ENCODE measurements at regions not wholly inside any gene's neighbourhood (a gene's known extent, or its start where the extent isn't known, plus 50 kb on each side); places are given as distances from the start of the nearest gene placed in this dataset.

DNA sequence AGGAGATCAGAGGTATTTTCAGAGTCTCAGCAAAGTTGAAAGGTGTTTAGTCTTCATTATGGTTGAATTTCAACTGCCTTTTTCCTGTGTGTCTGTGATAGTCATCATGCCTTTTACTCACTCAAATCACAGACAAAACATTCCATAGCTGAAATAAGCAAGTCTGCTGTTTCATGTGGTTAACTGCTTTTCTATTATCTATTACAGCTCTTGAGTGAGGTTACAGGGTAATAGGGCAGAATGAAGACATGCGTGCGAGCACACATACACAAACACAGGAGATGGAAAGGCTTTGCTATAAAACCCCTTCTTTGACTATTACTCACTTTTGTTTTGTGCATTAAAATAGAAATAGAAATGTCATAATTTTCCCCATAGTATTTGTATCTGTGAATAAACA is 192.6 kb upstream of the RARB start:
- TF ChIP-seq GATA2 (IDR thresholded peaks at IDR 0.05; ENCODE audit: low read depth, low read length) (no peak), GATA3 (IDR thresholded peaks at IDR 0.05; ENCODE audit: low read depth, low read length) (no peak)
